MCF 10A (cell line): ENCODE measurements at regions not wholly inside any gene's neighbourhood (a gene's known extent, or its start where the extent isn't known, plus 50 kb on each side); places are given as distances from the start of the nearest gene placed in this dataset.

ENCODE experiments used
- BruUV-seq: library from RNA; stranded (reverse); fragments of 400-500 nt; replicated peaks from 2 replicates; lab custom pipeline; 2021; lab: Mats Ljungman, UMichigan
- CTCF ChIA-PET: fragments of 300-600 bp; sonication (Branson Sonifier 250); formaldehyde crosslinking; extraction: SDS; loops from one replicate; lab custom pipeline; 2021; ENCODE audit warnings: antibody characterized with exemption, inconsistent platforms; lab: Yijun Ruan, JAX
- POLR2A ChIA-PET: fragments of 300-600, 350-650 bp; sonication (Branson Sonifier 250); formaldehyde crosslinking; extraction: SDS; loops from one replicate; lab custom pipeline; 2020; ENCODE audit warnings: antibody characterized with exemption, inconsistent platforms; lab: Yijun Ruan, JAX
- DNase-seq: peaks from one replicate; pipeline ENCODE4 v3.0.0-alpha.2; 2018; ENCODE audit not compliant: unreplicated experiment
- H3K27ac Mint-ChIP-seq: one replicate; pipeline ENCODE4 v1.8.0; 2022; ENCODE audit warnings: mild to moderate bottlenecking, low read depth, mixed read lengths; ENCODE audit not compliant: unreplicated experiment
- H3K27me3 Mint-ChIP-seq: one replicate; pipeline ENCODE4 v1.8.0; 2022; ENCODE audit warnings: mixed read lengths; ENCODE audit not compliant: insufficient read depth, unreplicated experiment
- H3K36me3 Mint-ChIP-seq: one replicate; pipeline ENCODE4 v1.8.0; 2022; ENCODE audit warnings: mild to moderate bottlenecking, moderate library complexity, mixed read lengths; ENCODE audit not compliant: insufficient read depth, unreplicated experiment
- H3K4me1 Mint-ChIP-seq: one replicate; pipeline ENCODE4 v1.8.0; 2022; ENCODE audit warnings: mixed read lengths; ENCODE audit not compliant: insufficient read depth, unreplicated experiment
- H3K4me3 Mint-ChIP-seq: one replicate; pipeline ENCODE4 v1.8.0; 2022; ENCODE audit warnings: mild to moderate bottlenecking, moderate library complexity, mixed read lengths; ENCODE audit not compliant: unreplicated experiment
- H3K9me3 Mint-ChIP-seq: one replicate; pipeline ENCODE4 v1.8.0; 2022; ENCODE audit warnings: mixed read lengths; ENCODE audit not compliant: unreplicated experiment
- CTCF ChIP-seq: fragments of 200-600 bp; IDR thresholded peaks from one replicate; pipeline ENCODE4 v1.8.0; 2022; ENCODE audit warnings: antibody characterized with exemption, mild to moderate bottlenecking; ENCODE audit not compliant: unreplicated experiment
- intact Hi-C: fragments of 100-400 bp; cut with micrococcal nuclease; formaldehyde crosslinking; loops from 2 replicates; pipeline ENCODE4 v1.14.1; 2022

- intact Hi-C loops, result no loop called here
- Mint-ChIP-seq H3K4me3 (no peak overlapping the region), H3K36me3 (no peaks in the 10 kb centered on the region), H3K27ac (no peak overlapping the region), H3K27me3 (peaks cover 45% of the 10 kb centered on the region), H3K4me1 (peaks cover 6% of the 10 kb centered on the region), H3K9me3 (no peaks in the 10 kb centered on the region)
- no TSS peak for BruUV-seq
- no peak for TF ChIP-seq CTCF
- no peak for DNase-seq
- ChIA-PET POLR2A (interaction anchor here (0.6 kb wide), 1 partner anchor 99 kb away, joined by 3 read pairs; no protein-coding TSS in a partner anchor), CTCF (interaction anchor here (3.2 kb wide), 1 partner anchor 101 kb away, joined by 13 read pairs; no protein-coding TSS in a partner anchor)
Measured at GRCh38 chr7:45256309-45256708, 98.7 kb downstream of the RAMP3 start.

- no peak for DNase-seq
- H3K27ac Mint-ChIP-seq, result no peak overlapping the region
- intact Hi-C loops, result no loop called here
- BruUV-seq, result no TSS peak
- ChIA-PET POLR2A (no interaction called here), CTCF (interaction anchor here (3.2 kb wide), 1 partner anchor 101 kb away, joined by 13 read pairs; no protein-coding TSS in a partner anchor)
- no peaks in the 10 kb centered on the region for H3K9me3 Mint-ChIP-seq
- TF ChIP-seq CTCF, result no peak
- no peak overlapping the region for H3K4me3 Mint-ChIP-seq
- H3K27me3 Mint-ChIP-seq, result peaks cover 45% of the 10 kb centered on the region
- H3K36me3 Mint-ChIP-seq, result no peaks in the 10 kb centered on the region
- peaks cover 6% of the 10 kb centered on the region for H3K4me1 Mint-ChIP-seq
Measured at GRCh38 chr7:45256775-45257174, 99.2 kb downstream of the RAMP3 start.

GRCh38 chr7:45257284-45257683 lies 99.7 kb downstream of the RAMP3 start:
- BruUV-seq, result no TSS peak
- Mint-ChIP-seq H3K4me1 (peaks cover 6% of the 10 kb centered on the region), H3K4me3 (no peak overlapping the region), H3K27me3 (peaks cover 45% of the 10 kb centered on the region), H3K9me3 (no peaks in the 10 kb centered on the region), H3K36me3 (no peaks in the 10 kb centered on the region), H3K27ac (no peak overlapping the region)
- no peak for TF ChIP-seq CTCF
- ChIA-PET POLR2A (no interaction called here), CTCF (interaction anchor here (0.5 to 4.7 kb wide), 2 partner anchors 57 to 102 kb away, joined by 4 to 81 read pairs; partner anchors contain the start of gene RAMP3)
- intact Hi-C loops, result no loop called here
- DNase-seq, result no peak

GRCh38 chr7:45258533-45259226 lies 101.1 kb downstream of the RAMP3 start:
- no TSS peak for BruUV-seq
- CTCF ChIA-PET, result interaction anchor here (0.5 to 4.7 kb wide), 16 partner anchors 8 to 1210 kb away, joined by 3 to 81 read pairs (median 7); partner anchors contain the start of gene RAMP3

More at GRCh38 chr7:45258533-45259226, 101.1 kb downstream of the RAMP3 start:
- POLR2A ChIA-PET, result no interaction called here
- Mint-ChIP-seq H3K27me3 (peaks cover 45% of the 10 kb centered on the region), H3K4me1 (no peaks in the 10 kb centered on the region), H3K27ac (no peak overlapping the region), H3K4me3 (no peak overlapping the region), H3K36me3 (no peaks in the 10 kb centered on the region), H3K9me3 (peaks cover 6% of the 10 kb centered on the region)
- DNase-seq, result no peak
- no peak for TF ChIP-seq CTCF
- intact Hi-C loops, result no loop called here
